CD8-positive, alpha-beta memory T cell (primary cell): ENCODE measurements at regions not wholly inside any gene's neighbourhood (a gene's known extent, or its start where the extent isn't known, plus 50 kb on each side); places are given as distances from the start of the nearest gene placed in this dataset.
"Not testable (repeated sequence)": the region's sequence is repeated elsewhere in the genome, so short reads cannot be mapped to it uniquely, and the experiment has no call there.

Experiments used
- CTCF ChIA-PET: fragments of 350-600 bp; sonication (Branson Sonifier 250); formaldehyde crosslinking; loops from one replicate; lab custom pipeline; 2021; ENCODE audit warnings: antibody characterized with exemption; lab: Charles Lee
- POLR2A ChIA-PET: fragments of 350-600 bp; sonication (Branson Sonifier 250); formaldehyde crosslinking; loops from one replicate; lab custom pipeline; 2021; ENCODE audit warnings: antibody characterized with exemption; lab: Charles Lee
- DNase-seq, 5 donors: peaks; one replicate each; pipeline versions ENCODE4 v3.0.0 to v3.0.0-alpha.2; 2020 to 2022; ENCODE audit warnings: mixed read lengths in 1 of 5
- H3K27ac ChIP-seq: one replicate; pipeline ENCODE4 v1.7.0; 2013; ENCODE audit warnings: low read depth, mild to moderate bottlenecking, low read length, moderate library complexity
- H3K27me3 ChIP-seq: 2 replicates; pipeline ENCODE4 v1.7.0; 2013; ENCODE audit warnings: low read length, mild to moderate bottlenecking; ENCODE audit not compliant: insufficient read depth, poor library complexity, severe bottlenecking
- H3K36me3 ChIP-seq: 2 replicates; pipeline ENCODE4 v1.7.0; 2013; ENCODE audit warnings: mild to moderate bottlenecking, low read length, moderate library complexity; ENCODE audit not compliant: insufficient read depth
- H3K4me1 ChIP-seq: 2 replicates; pipeline ENCODE4 v1.7.0; 2013; ENCODE audit warnings: mild to moderate bottlenecking, low read length, moderate library complexity; ENCODE audit not compliant: insufficient read depth
- H3K4me3 ChIP-seq: 2 replicates; pipeline ENCODE4 v1.7.0; 2013; ENCODE audit warnings: mild to moderate bottlenecking, low read length
- H3K9me3 ChIP-seq: 2 replicates; pipeline ENCODE4 v1.7.0; 2013; ENCODE audit warnings: mild to moderate bottlenecking, low read length
- H3K27ac Mint-ChIP-seq, 8 donors: one replicate each; pipeline ENCODE4 v1.8.0; 2020 to 2021; ENCODE audit warnings: mixed read lengths in 8 of 8, mild to moderate bottlenecking in 6 of 8, inconsistent platforms in 3 of 8, moderate library complexity in 3 of 8
- H3K27me3 Mint-ChIP-seq, 2 donors: one replicate each; pipeline ENCODE4 v1.8.0; 2020 to 2021; ENCODE audit warnings: mixed read lengths in 2 of 2, mild to moderate bottlenecking in 1 of 2, moderate library complexity in 1 of 2
- H3K36me3 Mint-ChIP-seq, 3 donors: one replicate each; pipeline ENCODE4 v1.8.0; 2020 to 2021; ENCODE audit warnings: mixed read lengths in 3 of 3, inconsistent platforms in 1 of 3, mild to moderate bottlenecking in 1 of 3
- H3K4me1 Mint-ChIP-seq, 3 donors: one replicate each; pipeline ENCODE4 v1.8.0; 2020 to 2021; ENCODE audit warnings: mixed read lengths in 3 of 3, inconsistent platforms in 1 of 3, mild to moderate bottlenecking in 1 of 3
- H3K4me3 Mint-ChIP-seq, 7 donors: one replicate each; pipeline ENCODE4 v1.8.0; 2020 to 2021; ENCODE audit warnings: mixed read lengths in 7 of 7, mild to moderate bottlenecking in 6 of 7, moderate library complexity in 4 of 7, inconsistent platforms in 2 of 7
- H3K9me3 Mint-ChIP-seq, 5 donors: one replicate each; pipeline ENCODE4 v1.8.0; 2020 to 2022; ENCODE audit warnings: mixed read lengths in 5 of 5, mild to moderate bottlenecking in 3 of 5, moderate library complexity in 2 of 5, inconsistent platforms in 1 of 5

DNA sequence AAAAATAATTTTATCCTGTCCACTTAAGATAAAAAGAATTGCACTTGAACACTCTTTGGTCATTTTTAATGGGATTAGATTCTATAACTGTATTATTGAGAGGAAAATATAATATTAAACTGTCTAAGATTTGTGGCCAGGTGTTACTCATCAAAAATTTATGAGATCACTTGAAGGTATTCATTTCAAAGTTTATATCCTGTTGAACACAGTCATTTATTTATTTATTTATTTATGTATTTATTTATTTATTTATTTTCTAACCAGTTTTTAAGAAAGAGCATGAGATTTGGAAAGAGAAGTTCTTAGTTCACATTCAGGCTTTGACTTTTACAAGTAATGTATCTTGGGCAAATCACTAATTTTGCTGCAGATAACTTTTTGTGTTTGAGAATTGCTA is 692.7 kb downstream of the LTN1 start:
- Mint-ChIP-seq H3K4me1 (no peaks in the 10 kb centered on the region), H3K4me3 (no peak overlapping the region), H3K27ac (no peak overlapping the region), H3K27me3 (no peaks in the 10 kb centered on the region), H3K9me3 (no peaks in the 10 kb centered on the region), H3K36me3 (no peaks in the 10 kb centered on the region)
- no peaks in the 10 kb centered on the region for H3K27me3 ChIP-seq
- DNase-seq: no peak
- CTCF ChIA-PET: no interaction called here
- no peaks in the 10 kb centered on the region for H3K36me3 ChIP-seq
- no peak overlapping the region for H3K4me3 ChIP-seq
- POLR2A ChIA-PET: no interaction called here
- H3K27ac ChIP-seq: no peak overlapping the region
- no peaks in the 10 kb centered on the region for H3K4me1 ChIP-seq
- H3K9me3 ChIP-seq: no peaks in the 10 kb centered on the region

DNA sequence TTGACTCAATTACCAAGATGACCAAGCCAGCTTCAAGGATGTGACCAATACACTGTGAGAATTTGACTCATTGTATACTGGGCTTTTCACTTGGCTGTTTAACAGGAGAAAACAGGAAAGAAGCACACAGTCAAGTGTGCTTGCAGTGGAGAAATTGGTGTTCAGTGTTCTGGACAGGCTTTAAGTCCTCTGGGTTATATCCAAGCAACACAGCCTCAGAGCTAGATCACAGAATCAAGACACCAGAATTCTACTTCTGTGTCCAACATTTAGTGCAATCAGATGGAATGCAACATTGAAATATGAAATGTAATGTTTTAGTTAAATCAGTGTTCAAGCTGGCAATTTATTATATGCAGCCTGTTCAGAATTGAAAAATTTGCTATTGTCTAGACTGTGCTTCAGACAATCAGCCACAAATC is 694.4 kb downstream of the LTN1 start:
- no peaks in the 10 kb centered on the region for H3K9me3 Mint-ChIP-seq
- H3K27me3 ChIP-seq: no peaks in the 10 kb centered on the region
- CTCF ChIA-PET: no interaction called here
- H3K27ac Mint-ChIP-seq: no peak overlapping the region
- no peaks in the 10 kb centered on the region for H3K9me3 ChIP-seq
- no peaks in the 10 kb centered on the region for H3K36me3 ChIP-seq
- no peaks in the 10 kb centered on the region for H3K27me3 Mint-ChIP-seq
- no peak overlapping the region for H3K4me3 Mint-ChIP-seq
- no peak overlapping the region for H3K4me3 ChIP-seq
- H3K27ac ChIP-seq: no peak overlapping the region
- no peak for DNase-seq
- no peaks in the 10 kb centered on the region for H3K4me1 Mint-ChIP-seq
- H3K36me3 Mint-ChIP-seq: no peaks in the 10 kb centered on the region
- POLR2A ChIA-PET: no interaction called here
- H3K4me1 ChIP-seq: no peaks in the 10 kb centered on the region

DNA sequence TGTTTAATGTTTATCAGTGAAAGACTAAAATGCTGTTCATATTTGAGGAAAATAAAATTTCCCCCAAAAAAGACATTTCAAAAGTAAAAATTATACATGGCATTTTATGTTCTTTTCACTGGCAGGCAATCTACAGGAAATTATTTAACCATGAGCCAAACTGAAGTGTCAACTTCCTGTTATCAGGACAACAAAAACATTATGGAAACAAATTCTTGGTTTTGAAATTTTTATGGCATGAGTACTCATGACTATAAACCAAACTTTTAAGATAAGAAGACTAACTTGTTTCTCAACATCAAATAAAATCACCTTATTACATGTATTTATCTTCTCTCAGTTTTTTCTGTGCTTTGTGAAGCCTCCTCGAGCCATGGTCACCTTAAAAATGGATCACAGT is 698.6 kb downstream of the LTN1 start:
- CTCF ChIA-PET: no interaction called here
- H3K4me3 ChIP-seq: no peak overlapping the region
- H3K27ac ChIP-seq: no peak overlapping the region
- H3K4me1 Mint-ChIP-seq: no peaks in the 10 kb centered on the region
- H3K36me3 Mint-ChIP-seq: peaks cover 0 to 5% (median 1%) of the 10 kb centered on the region in 3 donors
- no peak overlapping the region for H3K27ac Mint-ChIP-seq
- H3K4me3 Mint-ChIP-seq: no peak overlapping the region
- no peaks in the 10 kb centered on the region for H3K27me3 ChIP-seq
- no peak for DNase-seq
- POLR2A ChIA-PET: no interaction called here
- H3K27me3 Mint-ChIP-seq: no peaks in the 10 kb centered on the region
- no peaks in the 10 kb centered on the region for H3K4me1 ChIP-seq
- peaks cover 5 to 9% (median 7%) of the 10 kb centered on the region in 5 donors for H3K9me3 Mint-ChIP-seq
- H3K9me3 ChIP-seq: no peaks in the 10 kb centered on the region
- H3K36me3 ChIP-seq: no peaks in the 10 kb centered on the region

DNA sequence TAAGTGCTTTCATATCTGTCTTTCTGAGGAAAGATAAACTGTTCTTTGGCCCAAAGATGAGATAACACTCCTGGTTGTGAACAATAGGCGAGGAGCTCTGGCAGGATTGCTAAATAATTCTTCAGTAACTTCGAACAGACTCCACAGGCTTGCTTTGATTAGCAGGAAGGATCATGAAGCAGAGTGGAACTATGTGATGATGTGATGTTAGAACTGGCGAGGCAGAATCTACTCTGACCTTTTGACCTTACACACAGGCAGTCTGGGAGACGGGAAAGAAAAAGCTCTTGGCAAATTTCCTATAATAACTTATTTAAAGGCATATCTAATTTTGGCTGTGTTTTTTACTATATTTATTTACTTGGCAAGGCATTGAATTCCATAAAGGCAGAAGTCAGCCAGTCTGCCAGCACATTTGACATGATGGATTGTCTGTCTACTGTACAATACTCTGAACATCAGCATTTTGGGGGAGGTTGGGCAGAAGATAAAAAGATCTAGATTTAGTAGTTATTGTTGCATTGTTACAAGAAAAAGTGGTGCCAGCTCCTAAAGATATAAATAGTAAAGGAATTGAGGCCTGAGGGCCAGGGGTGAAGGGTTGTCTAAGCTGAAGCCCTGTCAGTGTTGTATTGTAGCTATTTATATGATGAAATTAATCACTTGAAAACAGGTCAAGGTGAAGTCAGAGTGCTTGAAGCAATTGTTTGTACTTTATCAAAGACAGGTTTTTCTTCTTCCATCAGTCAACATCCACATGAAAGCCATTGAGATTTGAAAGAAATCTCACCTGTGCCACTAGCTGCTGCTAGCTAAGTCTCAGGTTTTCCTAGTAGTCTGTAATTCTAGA is 708.8 kb downstream of the LTN1 start:
- no peaks in the 10 kb centered on the region for H3K36me3 ChIP-seq
- CTCF ChIA-PET: no interaction called here
- Mint-ChIP-seq H3K36me3 (no peaks in the 10 kb centered on the region), H3K27ac (no peak overlapping the region), H3K4me1 (no peaks in the 10 kb centered on the region), H3K9me3 (peaks cover 2 to 7% (median 7%) of the 10 kb centered on the region in 5 donors), H3K4me3 (no peak overlapping the region), H3K27me3 (peaks cover 0 to 1% of the 10 kb centered on the region in 2 donors)
- no peaks in the 10 kb centered on the region for H3K4me1 ChIP-seq
- no peaks in the 10 kb centered on the region for H3K9me3 ChIP-seq
- no peak overlapping the region for H3K27ac ChIP-seq
- no peak for DNase-seq
- POLR2A ChIA-PET: no interaction called here
- H3K4me3 ChIP-seq: no peak overlapping the region
- H3K27me3 ChIP-seq: no peaks in the 10 kb centered on the region

DNA sequence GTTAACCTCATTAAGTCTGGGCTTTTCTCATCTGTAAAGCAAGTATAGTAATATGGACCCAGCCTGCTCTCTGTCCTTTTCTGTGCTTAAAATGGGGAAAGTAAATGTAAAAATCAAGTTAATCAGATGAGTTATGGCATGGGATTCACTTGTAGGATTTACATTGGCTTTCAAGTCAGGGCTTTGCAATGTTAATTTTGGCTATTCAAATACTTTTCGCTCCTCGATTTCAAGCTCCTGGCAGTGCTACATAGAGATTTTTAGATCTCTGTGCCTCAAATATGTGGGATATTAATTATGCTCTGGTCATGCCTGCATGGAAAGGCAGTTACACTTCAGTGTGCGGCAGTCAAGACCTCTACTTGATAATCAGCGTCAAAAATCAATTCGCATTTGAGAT is 709.8 kb downstream of the LTN1 start:
- ChIA-PET POLR2A (no interaction called here), CTCF (no interaction called here)
- no peaks in the 10 kb centered on the region for H3K9me3 ChIP-seq
- no peaks in the 10 kb centered on the region for H3K4me1 ChIP-seq
- no peak for DNase-seq
- no peak overlapping the region for H3K4me3 ChIP-seq
- H3K27me3 ChIP-seq: no peaks in the 10 kb centered on the region
- H3K36me3 ChIP-seq: no peaks in the 10 kb centered on the region
- no peak overlapping the region for H3K4me3 Mint-ChIP-seq
- peaks cover 2 to 7% (median 4%) of the 10 kb centered on the region in 5 donors for H3K9me3 Mint-ChIP-seq
- no peaks in the 10 kb centered on the region for H3K4me1 Mint-ChIP-seq
- no peak overlapping the region for H3K27ac ChIP-seq
- no peak overlapping the region for H3K27ac Mint-ChIP-seq
- no peaks in the 10 kb centered on the region for H3K36me3 Mint-ChIP-seq
- H3K27me3 Mint-ChIP-seq: peaks cover 0 to 1% of the 10 kb centered on the region in 2 donors

DNA sequence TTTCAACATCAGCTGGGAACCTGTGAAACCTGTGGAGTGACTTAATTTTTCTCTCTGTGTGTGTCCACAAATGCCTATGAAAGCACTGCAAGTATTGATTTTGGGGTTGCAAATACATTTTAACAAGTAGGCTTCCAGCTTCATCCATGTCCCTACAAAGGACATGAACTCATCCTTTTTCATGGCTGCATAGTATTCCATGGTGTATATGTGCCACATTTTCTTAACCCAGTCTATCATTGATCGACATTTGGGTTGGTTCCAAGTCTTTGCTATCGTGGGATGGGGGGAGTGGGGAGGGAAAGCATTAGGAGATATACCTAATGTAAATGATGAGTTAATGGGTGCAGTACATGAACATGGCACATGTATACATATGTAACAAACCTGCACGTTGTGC is 711.3 kb downstream of the LTN1 start:
- H3K27ac ChIP-seq, POLR2A ChIA-PET, H3K4me3 Mint-ChIP-seq, H3K27me3 ChIP-seq, H3K27me3 Mint-ChIP-seq, H3K4me3 ChIP-seq, H3K4me1 ChIP-seq, H3K4me1 Mint-ChIP-seq, H3K27ac Mint-ChIP-seq, H3K9me3 Mint-ChIP-seq, H3K36me3 Mint-ChIP-seq, H3K36me3 ChIP-seq, DNase-seq, H3K9me3 ChIP-seq, CTCF ChIA-PET: not testable (repeated sequence)

DNA sequence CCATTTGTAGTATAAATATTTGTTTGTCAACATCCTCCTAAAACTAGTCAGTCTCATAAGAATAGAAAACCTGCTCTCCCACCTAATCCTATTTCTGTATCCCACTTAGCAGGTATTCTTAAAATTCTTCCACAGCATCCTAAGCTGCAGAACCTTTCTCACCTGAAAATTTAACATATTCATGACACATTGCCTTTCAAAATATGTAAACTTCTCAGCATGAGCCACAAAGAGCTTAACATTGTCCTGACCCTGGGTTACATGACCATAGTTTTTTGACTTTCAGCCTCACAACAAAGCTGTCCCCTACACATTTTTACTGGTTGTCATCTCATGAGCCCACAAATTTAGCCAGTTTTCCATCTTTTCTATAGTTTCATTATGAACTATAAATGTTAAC is 712.1 kb downstream of the LTN1 start:
- Histone ChIP-seq H3K9me3 (no peaks in the 10 kb centered on the region), H3K36me3 (no peaks in the 10 kb centered on the region), H3K4me3 (no peak overlapping the region), H3K27me3 (no peaks in the 10 kb centered on the region), H3K4me1 (no peaks in the 10 kb centered on the region), H3K27ac (no peak overlapping the region)
- POLR2A ChIA-PET: no interaction called here
- CTCF ChIA-PET: no interaction called here
- H3K4me1 Mint-ChIP-seq: no peaks in the 10 kb centered on the region
- no peak overlapping the region for H3K27ac Mint-ChIP-seq
- no peaks in the 10 kb centered on the region for H3K36me3 Mint-ChIP-seq
- DNase-seq: no peak
- H3K4me3 Mint-ChIP-seq: no peak overlapping the region
- peaks cover 0 to 1% of the 10 kb centered on the region in 2 donors for H3K27me3 Mint-ChIP-seq
- H3K9me3 Mint-ChIP-seq: peaks cover 2 to 7% (median 4%) of the 10 kb centered on the region in 5 donors

DNA sequence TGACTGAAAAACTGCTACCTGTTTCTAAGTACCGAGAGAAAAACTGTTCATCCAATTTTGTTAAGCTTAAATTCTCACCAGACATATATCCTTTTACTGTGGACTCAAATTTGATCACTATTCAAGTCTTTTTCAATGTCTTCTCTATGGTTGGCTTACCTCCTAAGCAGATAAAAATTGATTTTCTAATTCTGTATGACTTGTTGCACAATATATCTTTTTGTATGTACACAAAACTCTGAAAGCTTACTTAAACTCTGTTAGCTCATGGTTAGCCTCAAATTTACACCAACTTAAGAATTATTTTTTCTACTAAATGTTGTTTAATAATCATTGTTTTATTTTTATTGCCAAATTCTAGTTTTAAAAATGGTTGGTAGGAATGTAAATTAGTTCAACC is 715.4 kb downstream of the LTN1 start:
- Histone ChIP-seq H3K27ac (no peak overlapping the region), H3K4me3 (no peak overlapping the region), H3K27me3 (no peaks in the 10 kb centered on the region), H3K4me1 (no peaks in the 10 kb centered on the region), H3K9me3 (no peaks in the 10 kb centered on the region), H3K36me3 (no peaks in the 10 kb centered on the region)
- CTCF ChIA-PET: no interaction called here
- Mint-ChIP-seq H3K9me3 (peaks cover 2 to 7% (median 4%) of the 10 kb centered on the region in 5 donors), H3K27ac (no peak overlapping the region), H3K4me1 (no peaks in the 10 kb centered on the region), H3K36me3 (no peaks in the 10 kb centered on the region), H3K4me3 (no peak overlapping the region), H3K27me3 (no peaks in the 10 kb centered on the region)
- POLR2A ChIA-PET: no interaction called here
- no peak for DNase-seq
